IPS-15b (cell line): ENCODE measurements at regions not wholly inside any gene's neighbourhood (a gene's known extent, or its start where the extent isn't known, plus 50 kb on each side); places are given as distances from the start of the nearest gene placed in this dataset.

Experiments
- H3K27me3 ChIP-seq: one replicate; pipeline ENCODE4 v1.6.1; 2013; ENCODE audit warnings: low read length; ENCODE audit not compliant: control insufficient read depth, insufficient read depth
- H3K36me3 ChIP-seq: one replicate; pipeline ENCODE4 v1.6.1; 2013; ENCODE audit warnings: low read length; ENCODE audit not compliant: control insufficient read depth, insufficient read depth
- H3K4me1 ChIP-seq: one replicate; pipeline ENCODE4 v1.6.1; 2013; ENCODE audit warnings: mild to moderate bottlenecking, low read length; ENCODE audit not compliant: control insufficient read depth, insufficient read depth
- H3K4me3 ChIP-seq: one replicate; pipeline ENCODE4 v1.5.1; 2013; ENCODE audit warnings: low read depth, low read length
- H3K9ac ChIP-seq: one replicate; pipeline ENCODE4 v1.6.1; 2013; ENCODE audit warnings: low read depth, mild to moderate bottlenecking, low read length
- H3K9me3 ChIP-seq: one replicate; pipeline ENCODE4 v1.6.1; 2013; ENCODE audit warnings: mild to moderate bottlenecking, low read length; ENCODE audit not compliant: control insufficient read depth, insufficient read depth

DNA sequence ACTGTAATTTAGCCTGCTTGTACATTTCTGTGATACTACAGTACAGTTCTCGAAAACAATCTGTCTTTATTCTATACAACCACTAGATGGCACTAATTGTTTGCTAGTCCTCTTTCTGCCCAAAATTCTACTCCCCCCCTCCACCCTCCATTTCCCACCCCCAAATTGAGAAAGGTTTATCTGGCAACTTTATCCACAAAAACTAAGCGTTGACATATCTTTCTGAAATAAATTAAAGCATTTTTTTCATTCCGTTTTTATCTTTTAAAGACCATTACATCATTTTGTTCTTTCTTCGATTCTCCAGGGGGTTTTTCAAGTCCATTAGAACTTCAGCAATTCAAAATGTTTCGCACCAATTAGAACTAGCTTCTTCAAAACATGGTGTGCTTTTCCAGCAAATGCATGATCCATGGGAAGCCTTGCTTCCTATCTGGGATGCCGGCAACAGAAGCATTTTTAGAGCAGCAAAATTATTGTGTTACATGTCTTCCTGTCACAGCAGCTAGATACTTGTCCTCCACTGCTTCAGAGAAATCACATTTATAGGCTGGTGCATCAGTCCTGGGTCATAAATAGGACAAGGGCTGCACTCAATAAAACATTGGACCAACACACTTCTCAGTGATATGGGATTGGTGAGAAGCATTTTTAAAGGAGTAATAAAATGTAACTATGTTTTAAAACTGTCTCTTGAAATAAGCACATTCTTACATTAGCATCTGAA, 241.3 kb downstream of the PAX3 start:
- Histone ChIP-seq H3K4me3 (no peak overlapping the region), H3K27me3 (peaks cover 79% of the 10 kb centered on the region), H3K9me3 (no peaks in the 10 kb centered on the region), H3K4me1 (peaks cover 5% of the 10 kb centered on the region), H3K9ac (no peak overlapping the region), H3K36me3 (no peaks in the 10 kb centered on the region)

DNA sequence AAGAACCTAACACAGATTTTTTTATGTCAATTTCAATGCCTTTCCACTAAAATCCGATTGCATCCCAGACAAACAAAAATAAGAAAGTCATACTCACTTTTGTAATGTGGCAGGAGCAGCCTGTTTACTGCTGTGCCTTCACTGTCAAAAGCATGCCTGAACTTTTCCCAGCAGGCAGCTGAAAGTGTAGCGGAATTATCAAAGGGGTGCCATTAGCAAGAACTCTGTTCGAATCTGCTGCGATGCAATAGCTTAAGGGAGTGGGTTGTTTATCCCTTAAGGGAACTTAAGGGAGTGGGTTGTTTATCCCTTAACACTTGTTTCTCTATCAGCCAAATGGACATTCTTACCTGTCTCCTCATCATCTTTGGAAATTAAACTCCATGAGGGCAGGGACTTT, 243.5 kb downstream of the PAX3 start:
- H3K27me3 ChIP-seq: peaks cover 91% of the 10 kb centered on the region
- H3K36me3 ChIP-seq: no peaks in the 10 kb centered on the region
- peaks cover 5% of the 10 kb centered on the region for H3K4me1 ChIP-seq
- H3K9me3 ChIP-seq: no peaks in the 10 kb centered on the region
- no peak overlapping the region for H3K9ac ChIP-seq
- H3K4me3 ChIP-seq: no peak overlapping the region

DNA sequence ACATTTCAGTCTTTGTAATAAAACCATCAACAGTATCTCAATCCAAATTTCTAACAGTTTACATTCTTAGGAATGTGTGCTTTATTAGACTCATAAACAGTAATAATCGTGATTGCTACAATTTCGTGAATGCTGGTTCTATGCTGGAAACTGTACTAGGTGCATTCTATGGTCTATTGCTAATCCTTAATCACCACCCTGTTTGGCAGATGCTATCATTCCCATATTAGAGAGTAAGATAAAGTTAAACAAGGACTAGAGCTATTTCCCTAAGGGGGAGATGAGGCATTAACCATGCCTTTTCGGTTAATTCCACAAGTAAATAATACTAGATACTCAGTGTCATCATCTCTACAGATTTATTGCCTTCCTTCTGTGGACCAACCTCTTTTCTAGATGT, 244.0 kb downstream of the PAX3 start:
- Histone ChIP-seq H3K27me3 (peaks cover 91% of the 10 kb centered on the region), H3K9me3 (no peaks in the 10 kb centered on the region), H3K9ac (no peak overlapping the region), H3K4me1 (peaks cover 5% of the 10 kb centered on the region), H3K4me3 (no peak overlapping the region), H3K36me3 (no peaks in the 10 kb centered on the region)

DNA sequence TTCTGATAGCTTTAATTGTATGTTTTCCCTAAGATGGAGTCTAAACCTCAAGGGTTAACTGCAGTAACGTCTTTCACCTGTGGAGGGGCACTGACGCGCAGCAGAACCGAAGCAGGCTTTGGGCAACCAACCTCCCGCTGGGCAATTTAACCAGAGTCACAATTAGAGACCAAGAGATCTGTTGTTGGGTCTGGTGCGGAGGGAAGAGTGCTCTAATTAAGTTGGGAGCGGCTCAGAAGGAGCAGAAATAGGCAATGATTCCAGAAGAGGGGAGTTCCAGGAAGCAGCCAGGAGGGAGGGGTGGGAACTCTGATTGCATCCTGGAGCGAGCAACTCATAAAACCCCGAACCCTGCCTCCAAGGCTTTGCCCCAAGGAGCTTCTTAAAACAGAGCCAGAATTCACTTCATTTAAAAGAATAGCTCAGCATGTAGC, 245.8 kb downstream of the PAX3 start:
- no peak overlapping the region for H3K4me3 ChIP-seq
- H3K36me3 ChIP-seq: no peaks in the 10 kb centered on the region
- H3K4me1 ChIP-seq: peaks cover 5% of the 10 kb centered on the region
- H3K9me3 ChIP-seq: no peaks in the 10 kb centered on the region
- H3K27me3 ChIP-seq: peaks cover 96% of the 10 kb centered on the region
- no peak overlapping the region for H3K9ac ChIP-seq

DNA sequence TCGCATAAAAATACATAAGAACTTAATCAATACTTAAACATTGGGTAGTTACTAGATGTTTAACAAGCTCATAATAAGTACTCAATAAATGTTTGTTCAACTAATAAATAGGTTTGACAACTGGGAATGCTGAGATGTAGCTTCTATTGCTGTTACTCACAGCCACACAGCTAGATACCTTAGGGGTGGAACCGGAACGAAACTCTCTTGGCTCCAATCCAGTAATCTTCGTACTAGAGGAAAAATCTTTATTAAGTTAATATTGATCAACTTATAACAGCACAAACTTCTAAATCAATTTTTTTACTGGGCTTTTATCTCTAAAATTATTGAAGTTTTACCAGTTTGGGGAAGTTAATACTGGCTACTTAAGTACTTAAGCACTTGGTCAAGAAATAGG, 247.8 kb downstream of the PAX3 start:
- no peak overlapping the region for H3K4me3 ChIP-seq
- peaks cover 5% of the 10 kb centered on the region for H3K4me1 ChIP-seq
- H3K27me3 ChIP-seq: peaks cover 98% of the 10 kb centered on the region
- H3K9me3 ChIP-seq: no peaks in the 10 kb centered on the region
- no peaks in the 10 kb centered on the region for H3K36me3 ChIP-seq
- H3K9ac ChIP-seq: no peak overlapping the region

DNA sequence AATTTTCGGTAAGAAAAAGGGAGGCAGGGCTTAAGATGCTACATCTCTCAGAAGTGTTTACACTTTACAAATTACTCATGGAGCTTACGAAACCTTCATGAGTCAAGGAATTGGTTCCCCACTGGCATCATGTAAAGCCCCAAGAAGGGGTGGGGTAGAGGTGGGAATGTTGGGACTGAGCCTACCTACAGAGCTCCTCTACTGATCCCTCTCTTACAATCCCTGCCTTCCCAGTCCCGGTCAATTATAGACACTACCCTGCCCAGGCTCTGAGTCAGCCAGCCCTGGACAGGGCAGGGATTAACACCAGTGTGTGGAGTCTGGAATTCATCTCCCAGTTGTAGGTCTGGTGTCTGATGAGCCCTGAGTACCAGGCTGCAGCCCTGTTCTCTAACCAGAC, 248.9 kb downstream of the PAX3 start:
- no peak overlapping the region for H3K9ac ChIP-seq
- H3K27me3 ChIP-seq: peaks cover 90% of the 10 kb centered on the region
- no peaks in the 10 kb centered on the region for H3K36me3 ChIP-seq
- H3K9me3 ChIP-seq: no peaks in the 10 kb centered on the region
- no peak overlapping the region for H3K4me3 ChIP-seq
- H3K4me1 ChIP-seq: peaks cover 5% of the 10 kb centered on the region

DNA sequence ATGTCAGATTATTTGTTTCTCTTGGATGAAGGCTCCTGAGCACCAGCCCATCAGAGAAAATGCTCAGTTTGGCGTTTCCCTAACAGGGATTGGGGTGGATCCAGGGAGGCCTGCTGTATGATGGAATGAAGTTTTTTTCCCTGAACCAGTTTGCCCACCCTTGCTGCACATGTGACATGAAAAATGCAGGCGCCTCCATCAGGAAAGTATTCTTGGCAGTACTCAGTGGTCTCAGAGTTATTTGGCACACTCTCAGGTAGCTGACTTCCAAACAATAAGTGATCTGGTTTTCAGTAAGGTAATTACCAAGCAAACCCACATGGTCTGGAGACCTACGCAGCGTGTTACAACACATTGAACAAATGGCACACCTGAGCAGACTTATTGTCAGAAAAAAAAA, 254.9 kb downstream of the PAX3 start:
- H3K27me3 ChIP-seq: peaks cover 49% of the 10 kb centered on the region
- H3K9me3 ChIP-seq: no peaks in the 10 kb centered on the region
- H3K4me3 ChIP-seq: no peak overlapping the region
- H3K36me3 ChIP-seq: no peaks in the 10 kb centered on the region
- H3K4me1 ChIP-seq: no peaks in the 10 kb centered on the region
- no peak overlapping the region for H3K9ac ChIP-seq

DNA sequence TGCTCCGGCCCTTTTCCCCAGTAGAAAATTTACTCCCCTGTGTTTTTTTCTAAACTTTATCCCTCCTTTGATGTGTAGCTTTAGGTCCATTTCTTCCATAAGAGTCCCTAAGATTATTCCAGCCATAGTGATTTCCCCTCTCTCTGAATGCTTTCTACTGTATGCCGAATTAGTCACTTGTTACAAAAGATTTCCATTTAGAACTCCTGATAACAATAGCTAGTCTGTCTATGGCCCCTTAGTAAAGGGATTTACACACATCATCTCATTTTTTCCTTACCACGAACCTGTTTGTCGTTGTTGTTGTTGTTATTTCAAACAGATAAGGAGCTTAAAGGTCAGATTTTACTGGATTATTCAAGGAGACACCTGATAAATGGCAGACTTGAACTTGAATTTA, 256.1 kb downstream of the PAX3 start:
- no peak overlapping the region for H3K4me3 ChIP-seq
- H3K36me3 ChIP-seq: no peaks in the 10 kb centered on the region
- H3K27me3 ChIP-seq: peaks cover 41% of the 10 kb centered on the region
- H3K9ac ChIP-seq: no peak overlapping the region
- H3K9me3 ChIP-seq: no peaks in the 10 kb centered on the region
- no peaks in the 10 kb centered on the region for H3K4me1 ChIP-seq

DNA sequence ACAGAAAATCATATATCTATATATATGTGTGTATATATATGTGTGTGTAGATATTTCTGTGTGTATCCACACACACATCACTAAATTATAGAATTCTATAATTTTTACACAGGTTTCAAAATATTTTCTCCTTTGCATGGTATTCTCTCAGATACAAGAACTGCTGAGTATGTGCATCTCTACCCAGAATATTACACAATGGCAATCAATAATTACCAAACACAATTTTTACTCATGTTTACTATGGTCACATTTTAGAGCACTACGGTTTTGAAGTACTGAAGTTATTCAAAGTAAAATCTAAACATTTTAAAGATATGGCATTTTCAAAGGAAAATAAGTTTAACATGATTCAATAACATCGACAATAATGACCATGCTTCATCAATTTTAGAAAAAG, 258.5 kb downstream of the PAX3 start:
- Histone ChIP-seq H3K9me3 (no peaks in the 10 kb centered on the region), H3K4me3 (no peak overlapping the region), H3K36me3 (no peaks in the 10 kb centered on the region), H3K4me1 (no peaks in the 10 kb centered on the region), H3K27me3 (peaks cover 37% of the 10 kb centered on the region), H3K9ac (no peak overlapping the region)

DNA sequence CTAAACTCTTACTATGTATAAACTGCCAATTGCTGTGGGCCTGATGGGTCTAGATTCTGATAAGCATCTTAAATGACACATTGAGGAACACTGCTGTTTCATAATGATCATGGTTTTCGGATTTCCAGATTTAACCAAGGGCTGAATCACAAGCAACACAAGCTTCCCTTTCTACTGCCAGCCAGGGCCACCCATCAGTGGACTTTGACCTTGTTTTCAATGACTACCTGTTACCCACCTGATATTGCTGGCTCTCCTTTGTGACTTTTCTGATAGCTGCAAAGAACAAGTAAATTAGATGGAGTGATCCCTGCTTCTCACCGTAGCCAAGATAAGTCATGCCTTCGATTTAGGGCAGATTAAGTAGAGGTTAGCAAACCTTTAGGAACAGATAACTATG, 259.0 kb downstream of the PAX3 start:
- no peak overlapping the region for H3K4me3 ChIP-seq
- H3K4me1 ChIP-seq: no peaks in the 10 kb centered on the region
- no peaks in the 10 kb centered on the region for H3K9me3 ChIP-seq
- H3K36me3 ChIP-seq: no peaks in the 10 kb centered on the region
- peaks cover 39% of the 10 kb centered on the region for H3K27me3 ChIP-seq
- H3K9ac ChIP-seq: no peak overlapping the region

DNA sequence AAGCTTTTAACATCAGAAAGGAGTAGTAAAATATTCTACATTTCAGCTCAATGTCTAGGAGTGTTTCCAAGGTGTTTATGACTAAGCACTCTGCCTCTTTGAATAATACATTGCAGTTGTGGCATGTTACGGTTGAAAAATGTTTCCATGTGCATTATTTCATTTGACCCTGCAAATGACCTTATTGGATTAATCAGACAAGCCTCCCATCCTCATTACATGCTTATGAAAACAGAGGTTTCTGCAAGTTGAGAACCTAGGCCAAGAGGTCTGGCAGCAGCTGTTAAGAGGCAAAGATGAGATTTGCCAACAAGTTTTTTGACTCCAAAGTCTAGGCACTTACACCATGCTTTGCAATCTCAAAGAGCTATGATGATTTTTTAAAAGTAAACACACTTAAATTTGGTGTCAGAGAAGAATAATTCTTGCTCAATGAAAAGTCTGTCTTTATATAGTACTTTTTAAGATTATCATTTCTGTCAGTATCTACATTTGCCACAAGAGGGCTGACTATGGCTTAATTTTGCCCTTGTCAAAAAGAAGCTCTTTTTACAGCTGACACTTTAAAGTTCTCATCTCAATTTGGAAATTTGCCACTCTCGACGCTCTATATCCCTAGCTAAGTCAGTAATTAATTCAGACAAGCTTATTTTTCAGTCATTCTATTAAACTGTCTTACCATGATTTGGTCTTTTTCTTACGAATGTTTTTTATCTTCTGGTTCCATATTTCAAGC, 260.6 kb downstream of the PAX3 start:
- H3K27me3 ChIP-seq: peaks cover 32% of the 10 kb centered on the region
- no peak overlapping the region for H3K4me3 ChIP-seq
- no peaks in the 10 kb centered on the region for H3K36me3 ChIP-seq

DNA sequence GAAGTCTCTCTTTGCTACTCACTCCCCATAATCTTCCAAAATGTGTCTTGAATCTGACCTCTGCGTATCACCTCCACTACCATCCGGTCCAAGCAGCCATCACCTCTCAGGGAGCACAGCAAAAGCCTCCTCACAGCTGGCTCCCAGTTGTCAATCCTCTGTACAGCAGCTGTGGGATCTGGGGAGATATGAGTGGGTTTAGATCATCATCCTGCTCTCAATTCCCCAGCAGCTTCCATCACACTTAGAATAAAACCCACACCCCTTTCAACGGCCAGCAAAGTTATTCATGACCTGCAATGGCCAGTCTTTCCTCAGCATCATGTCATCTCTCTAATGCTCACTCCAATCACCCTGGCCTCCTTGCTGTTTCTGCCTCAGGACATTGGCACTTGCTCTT, 261.6 kb downstream of the PAX3 start:
- H3K4me3 ChIP-seq: no peak overlapping the region
- H3K36me3 ChIP-seq: no peaks in the 10 kb centered on the region
- H3K27me3 ChIP-seq: peaks cover 29% of the 10 kb centered on the region
- no peaks in the 10 kb centered on the region for H3K4me1 ChIP-seq
- H3K9ac ChIP-seq: no peak overlapping the region
- H3K9me3 ChIP-seq: no peaks in the 10 kb centered on the region

More for the DNA sequence above, 260.6 kb downstream of the PAX3 start:
- no peaks in the 10 kb centered on the region for H3K9me3 ChIP-seq
- no peaks in the 10 kb centered on the region for H3K4me1 ChIP-seq
- no peak overlapping the region for H3K9ac ChIP-seq
